VCaP (cell line): ENCODE measurements at regions not wholly inside any gene's neighbourhood (a gene's known extent, or its start where the extent isn't known, plus 50 kb on each side); places are given as distances from the start of the nearest gene placed in this dataset.

ENCODE experiments used
- H3K27ac ChIP-seq: fragments of 450-650 bp; 2 replicates; pipeline ENCODE4 v1.5.1; 2017
- TF ChIP-seq, protein P1 (sequence below): fragments of 450-650 bp; conservative IDR thresholded peaks from 2 replicates; pipeline ENCODE4 v1.5.1; 2017; ENCODE audit warnings: mild to moderate bottlenecking, moderate library complexity

GRCh38 chr5:135219868-135220267 lies 179.2 kb downstream of the MACROH2A1 start:
- no peak overlapping the region for H3K27ac ChIP-seq

DNA sequence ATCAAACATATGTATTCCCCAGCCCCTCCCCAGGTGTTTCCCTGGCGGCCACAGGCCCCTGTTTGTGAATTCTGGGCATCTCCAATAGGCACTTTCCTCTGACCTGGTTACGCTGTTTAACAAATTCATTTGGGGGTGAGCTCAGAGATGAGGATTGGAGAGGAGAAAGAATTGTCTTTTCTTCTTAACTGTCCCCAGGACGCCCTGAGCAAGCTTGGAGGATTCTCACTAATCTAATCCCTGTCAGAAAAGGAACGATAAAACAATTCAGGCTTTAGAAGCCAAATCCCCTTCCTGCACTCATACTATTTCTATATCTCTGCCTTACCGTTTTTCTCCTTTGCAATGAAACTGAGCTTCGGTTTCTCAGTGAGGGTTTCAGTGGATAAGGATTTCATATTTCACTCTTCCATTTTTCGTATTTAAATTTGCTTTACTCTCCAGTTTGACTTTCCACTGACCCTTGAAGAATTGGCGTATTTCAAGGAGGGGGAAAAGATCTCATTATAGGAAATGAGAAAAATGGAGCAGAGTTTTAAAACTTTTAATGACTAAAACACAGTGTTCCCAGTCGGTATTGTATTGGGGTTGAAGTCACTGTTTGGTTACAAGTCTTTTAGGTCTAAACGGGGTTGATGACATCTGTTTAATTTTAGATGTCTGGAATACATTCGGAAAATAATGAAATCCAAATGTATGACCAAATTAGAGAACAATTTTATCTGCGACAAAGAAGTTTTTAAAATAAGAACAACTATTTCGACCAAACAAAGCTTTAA lies 180.1 kb downstream of the MACROH2A1 start:
- TF ChIP-seq, protein P1, sequence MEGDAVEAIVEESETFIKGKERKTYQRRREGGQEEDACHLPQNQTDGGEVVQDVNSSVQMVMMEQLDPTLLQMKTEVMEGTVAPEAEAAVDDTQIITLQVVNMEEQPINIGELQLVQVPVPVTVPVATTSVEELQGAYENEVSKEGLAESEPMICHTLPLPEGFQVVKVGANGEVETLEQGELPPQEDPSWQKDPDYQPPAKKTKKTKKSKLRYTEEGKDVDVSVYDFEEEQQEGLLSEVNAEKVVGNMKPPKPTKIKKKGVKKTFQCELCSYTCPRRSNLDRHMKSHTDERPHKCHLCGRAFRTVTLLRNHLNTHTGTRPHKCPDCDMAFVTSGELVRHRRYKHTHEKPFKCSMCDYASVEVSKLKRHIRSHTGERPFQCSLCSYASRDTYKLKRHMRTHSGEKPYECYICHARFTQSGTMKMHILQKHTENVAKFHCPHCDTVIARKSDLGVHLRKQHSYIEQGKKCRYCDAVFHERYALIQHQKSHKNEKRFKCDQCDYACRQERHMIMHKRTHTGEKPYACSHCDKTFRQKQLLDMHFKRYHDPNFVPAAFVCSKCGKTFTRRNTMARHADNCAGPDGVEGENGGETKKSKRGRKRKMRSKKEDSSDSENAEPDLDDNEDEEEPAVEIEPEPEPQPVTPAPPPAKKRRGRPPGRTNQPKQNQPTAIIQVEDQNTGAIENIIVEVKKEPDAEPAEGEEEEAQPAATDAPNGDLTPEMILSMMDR: no peak
- no peak overlapping the region for H3K27ac ChIP-seq

More at GRCh38 chr5:135219868-135220267, 179.2 kb downstream of the MACROH2A1 start:
- TF ChIP-seq, protein P1: no peak

GRCh38 chr5:135218486-135218755 lies 180.6 kb downstream of the MACROH2A1 start:
- TF ChIP-seq, protein P1: no peak

GRCh38 chr5:135217669-135218485 lies 181.2 kb downstream of the MACROH2A1 start:
- H3K27ac ChIP-seq: no peak overlapping the region
- TF ChIP-seq, protein P1: no peak

More at GRCh38 chr5:135218486-135218755, 180.6 kb downstream of the MACROH2A1 start:
- H3K27ac ChIP-seq: no peak overlapping the region

DNA sequence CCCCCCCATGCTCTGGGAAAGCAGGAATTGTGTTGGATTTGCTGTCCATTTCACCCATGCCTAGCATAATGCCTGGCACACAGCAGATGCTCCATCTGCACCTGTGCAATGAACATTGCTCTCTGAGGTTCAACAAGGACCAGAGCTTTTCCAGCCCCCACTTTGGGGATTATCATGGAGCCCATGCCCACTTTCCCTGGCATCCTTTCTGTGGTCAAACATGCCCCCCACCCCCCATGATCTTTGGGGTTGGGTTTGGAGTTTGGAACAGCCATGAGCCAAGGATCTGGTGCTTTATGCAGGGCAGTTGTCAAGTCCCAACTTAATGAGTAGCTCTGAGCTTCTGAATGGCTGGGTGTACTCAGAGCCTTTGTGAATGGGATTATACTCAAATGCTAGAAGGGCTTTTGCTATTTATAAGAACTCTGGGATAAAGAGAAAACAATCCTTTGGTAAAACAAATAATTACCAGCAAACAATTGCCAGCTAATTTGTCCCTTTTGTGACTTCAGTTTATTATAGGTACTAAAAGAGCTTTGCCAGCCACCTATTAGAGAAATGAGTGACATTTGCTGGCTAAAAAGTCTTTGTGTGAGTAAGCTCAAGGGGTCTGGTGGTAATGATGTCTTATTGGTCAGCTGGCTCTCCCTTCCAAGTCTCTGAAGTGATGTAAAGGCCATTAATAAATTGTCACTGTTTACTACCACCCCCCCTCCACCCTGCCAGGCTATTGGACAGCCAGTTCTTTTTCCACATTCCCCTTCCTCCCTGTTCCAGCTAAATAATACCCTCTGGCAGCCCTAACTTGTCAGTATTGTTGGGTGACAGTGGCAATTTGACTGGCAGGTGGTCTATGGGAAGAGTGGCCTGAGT lies 182.3 kb downstream of the MACROH2A1 start:
- no peak overlapping the region for H3K27ac ChIP-seq
- TF ChIP-seq, protein P1: no peak

DNA sequence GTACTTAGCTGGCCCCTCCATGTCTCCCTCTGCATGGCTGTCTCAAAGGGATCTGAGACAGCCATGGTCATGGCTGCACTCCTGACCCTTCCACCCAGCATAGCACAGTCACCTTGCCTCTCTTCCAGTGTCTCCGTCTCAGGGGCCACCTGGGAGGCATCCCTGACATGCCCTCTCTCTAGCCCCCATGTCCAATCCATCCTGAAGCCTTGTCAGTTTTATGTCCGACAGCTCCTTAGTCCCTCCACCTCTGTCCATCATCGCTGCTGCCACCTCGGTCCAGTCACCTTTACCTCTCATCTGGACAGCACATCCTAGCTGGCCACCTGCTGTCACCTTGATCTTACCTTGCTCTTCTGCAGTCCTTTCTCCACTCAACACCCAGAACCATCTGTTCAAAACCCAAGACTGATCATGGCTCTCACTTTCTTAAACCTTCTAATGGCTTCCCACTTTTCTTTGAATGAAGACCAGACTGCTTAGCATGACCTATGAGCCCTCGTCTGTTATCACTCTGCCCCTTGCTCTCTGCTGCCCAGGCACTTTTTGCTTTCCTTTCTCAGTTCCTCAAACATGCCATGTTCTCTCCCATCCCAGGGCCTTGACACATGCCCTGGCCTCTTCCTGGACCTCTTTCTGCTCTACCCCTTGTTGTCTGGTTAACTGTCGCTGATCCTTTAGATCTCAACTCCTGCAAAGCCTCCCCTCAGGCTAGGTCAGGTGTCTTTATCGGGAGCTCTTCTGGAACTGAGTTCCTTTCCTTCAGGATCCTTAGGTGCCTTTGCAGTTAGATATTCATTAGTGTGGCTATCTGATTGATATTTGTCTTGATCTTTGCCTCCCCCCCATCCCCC lies 181.8 kb upstream of the PITX1 start:
- TF ChIP-seq, protein P1: no peak
- H3K27ac ChIP-seq: no peak overlapping the region
